ENCODE measurements at regions not wholly inside any gene's neighbourhood (a gene's known extent, or its start where the extent isn't known, plus 50 kb on each side); places are given as distances from the start of the nearest gene placed in this dataset.

GRCh38 chr14:106843951-106844483 lies 1317.6 kb downstream of the TMEM121 start:
- TF ChIP-seq SPI1 (IDR thresholded peaks at IDR 0.05; ENCODE audit: borderline replicate concordance, low read depth) (0 out of 2 replicates have a peak, but pooled peaks have one; percentile 1), REST (IDR thresholded peaks at IDR 0.05; ENCODE audit: insufficient replicate concordance, low read depth) (peak; percentile 18), GABPA (IDR thresholded peaks at IDR 0.05; ENCODE audit: low read depth) (no peak), POLR2AphosphoS5 (IDR thresholded peaks at IDR 0.05; ENCODE audit: low read depth) (peak; percentile 82), CTCF (IDR thresholded peaks at IDR 0.05; ENCODE audit: insufficient read depth, low read length) (no peak)
- peak overlapping the region; percentile 52 for H3K4me3 ChIP-seq (replicated peaks; ENCODE audit: insufficient read depth, low read length)
- DNase-seq (ENCODE audit: low read depth in 1 of 2, low spot score in 1 of 2) = peak in 1 of 2 experiments; percentile 81
- peak overlapping the region; percentile 96 for H3K27ac ChIP-seq (replicated peaks)
- H3K27me3 ChIP-seq (ENCODE audit: insufficient read depth, poor library complexity, severe bottlenecking) = no peaks in the 10 kb centered on the region

- no peaks in the 10 kb centered on the region for H3K27me3 ChIP-seq (ENCODE audit: insufficient read depth, poor library complexity, severe bottlenecking)
- H3K4me3 ChIP-seq (replicated peaks; ENCODE audit: insufficient read depth, low read length) = peak overlapping the region; percentile 52
- no peak for TF ChIP-seq CTCF (IDR thresholded peaks at IDR 0.05; ENCODE audit: insufficient read depth, low read length)
- peak; percentile 97 for TF ChIP-seq SPI1 (IDR thresholded peaks at IDR 0.05; ENCODE audit: borderline replicate concordance, low read depth)
- TF ChIP-seq REST (IDR thresholded peaks at IDR 0.05; ENCODE audit: insufficient replicate concordance, low read depth) = no peak
- TF ChIP-seq POLR2AphosphoS5 (IDR thresholded peaks at IDR 0.05; ENCODE audit: low read depth) = peak; percentile 88; the same call in 1 of the 2 replicates
- H3K27ac ChIP-seq (replicated peaks) = peak overlapping the region; percentile 96
- DNase-seq (ENCODE audit: low read depth in 1 of 2, low spot score in 1 of 2) = peak; percentile 76 to 95
These were observed 1318.4 kb downstream of the TMEM121 start for GRCh38 chr14:106844608-106845285.

GRCh38 chr14:106845286-106846087 lies 1319.1 kb downstream of the TMEM121 start:
- H3K27ac ChIP-seq (replicated peaks) = peak overlapping the region; percentile 96
- H3K4me3 ChIP-seq (replicated peaks; ENCODE audit: insufficient read depth, low read length) = peak overlapping the region; percentile 52
- peak; percentile 43 to 88 for DNase-seq (ENCODE audit: low read depth in 1 of 2, low spot score in 1 of 2)
- no peaks in the 10 kb centered on the region for H3K27me3 ChIP-seq (ENCODE audit: insufficient read depth, poor library complexity, severe bottlenecking)
- no peak; the same call in none of the 2 replicates for TF ChIP-seq POLR2AphosphoS5 (IDR thresholded peaks at IDR 0.05; ENCODE audit: low read depth)
- no peak for TF ChIP-seq REST (IDR thresholded peaks at IDR 0.05; ENCODE audit: insufficient replicate concordance, low read depth)
